GM12864 (cell line): ENCODE measurements at regions not wholly inside any gene's neighbourhood (a gene's known extent, or its start where the extent isn't known, plus 50 kb on each side); places are given as distances from the start of the nearest gene placed in this dataset.
"Not testable (repeated sequence)": the region's sequence is repeated elsewhere in the genome, so short reads cannot be mapped to it uniquely, and the experiment has no call there.

Experiments
- DNase-seq: peaks from one replicate; pipeline ENCODE4 v3.0.0-alpha.2; 2011; ENCODE audit warnings: low read depth
- H3K4me3 ChIP-seq: 2 replicates; pipeline ENCODE4 v1.5.1; 2011; ENCODE audit warnings: mild to moderate bottlenecking, low read depth, low read length, control low read depth
- TF ChIP-seq, protein P1 (sequence below): IDR thresholded peaks from 2 replicates; pipeline ENCODE4 v1.5.1; 2011; ENCODE audit warnings: low read depth, mild to moderate bottlenecking, moderate library complexity, low read length, control low read depth, inconsistent platforms; ENCODE audit errors: missing control alignments

DNA sequence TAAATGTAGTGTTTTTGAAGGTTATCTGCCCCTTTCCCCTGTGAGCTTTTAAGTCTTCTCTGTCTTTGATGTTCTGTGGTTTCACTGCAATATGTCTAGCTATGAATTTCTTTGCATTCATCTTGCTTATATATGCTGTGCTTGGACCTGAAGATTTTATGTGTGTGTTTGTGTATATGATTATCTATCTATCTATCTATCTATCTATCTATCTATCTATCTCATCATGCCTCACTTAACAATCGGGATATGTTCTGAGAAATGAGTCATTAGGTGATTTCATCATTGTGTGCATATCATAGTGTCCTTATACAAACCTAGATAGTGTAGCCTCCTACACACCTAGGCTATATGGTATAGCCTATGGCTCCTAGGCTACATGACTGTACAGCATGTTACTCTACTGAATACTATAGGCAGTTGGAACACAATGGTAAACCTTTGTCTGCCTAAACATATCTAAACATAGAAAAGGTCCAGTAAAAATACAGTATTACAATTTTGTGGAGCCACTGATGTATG lies 173.9 kb downstream of the NPIPA7 start:
- not testable (repeated sequence) for DNase-seq, H3K4me3 ChIP-seq

GRCh38 chr16:16559179-16559740 lies 180.3 kb downstream of the NPIPA7 start:
- DNase-seq: not testable (repeated sequence)

GRCh38 chr16:16561532-16561931 lies 182.6 kb downstream of the NPIPA7 start:
- not testable (repeated sequence) for DNase-seq, H3K4me3 ChIP-seq

More at GRCh38 chr16:16559179-16559740, 180.3 kb downstream of the NPIPA7 start:
- not testable (repeated sequence) for H3K4me3 ChIP-seq

DNA sequence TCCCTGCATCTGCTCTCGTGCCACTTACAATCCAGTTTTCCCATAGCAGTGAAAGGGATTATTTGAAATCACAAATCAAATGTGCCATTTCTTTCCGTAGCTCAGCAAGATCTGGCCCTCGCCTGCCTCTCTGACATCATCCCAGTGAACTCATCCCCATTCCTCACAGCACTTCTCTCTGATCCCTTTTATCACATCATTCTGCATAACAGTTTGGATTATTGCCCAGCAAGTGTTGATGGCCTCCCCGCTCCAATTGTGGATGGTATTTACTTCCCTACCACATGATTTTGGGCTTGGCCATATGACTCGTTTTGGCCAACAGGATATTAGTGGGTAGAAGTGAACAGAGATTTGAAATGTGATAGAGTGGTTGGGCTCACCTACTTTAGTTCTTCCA lies 185.0 kb downstream of the NPIPA7 start:
- not testable (repeated sequence) for H3K4me3 ChIP-seq, DNase-seq

GRCh38 chr16:16565326-16565725 lies 186.4 kb downstream of the NPIPA7 start:
- not testable (repeated sequence) for DNase-seq, H3K4me3 ChIP-seq

GRCh38 chr16:16570055-16570454 lies 191.1 kb downstream of the NPIPA7 start:
- not testable (repeated sequence) for DNase-seq, H3K4me3 ChIP-seq

DNA sequence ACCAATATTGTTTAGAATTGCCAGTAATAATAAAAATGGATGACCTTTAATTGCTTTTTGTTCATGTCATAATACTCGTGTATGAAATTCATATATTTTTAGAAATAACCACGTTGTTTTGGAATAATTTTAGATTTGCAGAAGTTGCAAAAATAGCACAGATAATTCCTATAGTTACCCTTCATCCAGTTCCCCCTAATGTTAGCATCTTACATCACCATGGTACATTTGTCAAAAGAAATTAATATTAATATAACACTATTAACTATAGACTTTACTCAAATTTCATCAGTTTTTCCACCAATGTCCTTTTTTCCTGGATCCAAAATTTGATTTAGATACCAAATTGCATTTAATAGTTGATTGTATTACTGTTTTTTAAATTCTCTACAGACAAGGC lies 191.9 kb downstream of the NPIPA7 start:
- H3K4me3 ChIP-seq, DNase-seq: not testable (repeated sequence)

GRCh38 chr16:16572130-16572774 lies 193.3 kb downstream of the NPIPA7 start:
- H3K4me3 ChIP-seq, DNase-seq: not testable (repeated sequence)

GRCh38 chr16:16577062-16577461 lies 198.1 kb downstream of the NPIPA7 start:
- not testable (repeated sequence) for H3K4me3 ChIP-seq, DNase-seq

GRCh38 chr16:16578701-16579100 lies 199.8 kb downstream of the NPIPA7 start:
- DNase-seq: no peak
- TF ChIP-seq, protein P1, sequence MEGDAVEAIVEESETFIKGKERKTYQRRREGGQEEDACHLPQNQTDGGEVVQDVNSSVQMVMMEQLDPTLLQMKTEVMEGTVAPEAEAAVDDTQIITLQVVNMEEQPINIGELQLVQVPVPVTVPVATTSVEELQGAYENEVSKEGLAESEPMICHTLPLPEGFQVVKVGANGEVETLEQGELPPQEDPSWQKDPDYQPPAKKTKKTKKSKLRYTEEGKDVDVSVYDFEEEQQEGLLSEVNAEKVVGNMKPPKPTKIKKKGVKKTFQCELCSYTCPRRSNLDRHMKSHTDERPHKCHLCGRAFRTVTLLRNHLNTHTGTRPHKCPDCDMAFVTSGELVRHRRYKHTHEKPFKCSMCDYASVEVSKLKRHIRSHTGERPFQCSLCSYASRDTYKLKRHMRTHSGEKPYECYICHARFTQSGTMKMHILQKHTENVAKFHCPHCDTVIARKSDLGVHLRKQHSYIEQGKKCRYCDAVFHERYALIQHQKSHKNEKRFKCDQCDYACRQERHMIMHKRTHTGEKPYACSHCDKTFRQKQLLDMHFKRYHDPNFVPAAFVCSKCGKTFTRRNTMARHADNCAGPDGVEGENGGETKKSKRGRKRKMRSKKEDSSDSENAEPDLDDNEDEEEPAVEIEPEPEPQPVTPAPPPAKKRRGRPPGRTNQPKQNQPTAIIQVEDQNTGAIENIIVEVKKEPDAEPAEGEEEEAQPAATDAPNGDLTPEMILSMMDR: no peak
- H3K4me3 ChIP-seq: no peak overlapping the region

GRCh38 chr16:16582916-16583315 lies 204.0 kb downstream of the NPIPA7 start:
- H3K4me3 ChIP-seq, DNase-seq: not testable (repeated sequence)

GRCh38 chr16:16586073-16586651 lies 207.2 kb downstream of the NPIPA7 start:
- not testable (repeated sequence) for H3K4me3 ChIP-seq, DNase-seq

DNA sequence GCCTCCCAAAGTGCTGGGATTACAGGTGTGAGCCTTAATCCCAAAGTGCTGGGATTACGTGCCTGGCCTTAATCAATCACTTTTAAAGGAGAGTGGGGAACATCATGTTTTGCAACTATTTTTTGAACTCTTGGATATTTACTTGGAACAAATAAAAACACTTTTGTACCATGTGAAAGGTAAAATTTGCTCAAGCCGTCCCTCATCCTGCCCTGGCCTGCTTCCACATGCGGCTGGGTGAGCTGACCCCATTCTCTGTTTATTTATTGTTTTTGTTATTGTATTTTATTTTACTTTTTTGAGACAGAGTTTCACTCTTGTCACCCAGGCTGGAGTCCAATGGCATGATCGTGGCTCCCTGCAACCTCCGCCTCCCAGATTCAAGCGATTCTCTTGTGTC lies 208.0 kb downstream of the NPIPA7 start:
- not testable (repeated sequence) for H3K4me3 ChIP-seq, DNase-seq

DNA sequence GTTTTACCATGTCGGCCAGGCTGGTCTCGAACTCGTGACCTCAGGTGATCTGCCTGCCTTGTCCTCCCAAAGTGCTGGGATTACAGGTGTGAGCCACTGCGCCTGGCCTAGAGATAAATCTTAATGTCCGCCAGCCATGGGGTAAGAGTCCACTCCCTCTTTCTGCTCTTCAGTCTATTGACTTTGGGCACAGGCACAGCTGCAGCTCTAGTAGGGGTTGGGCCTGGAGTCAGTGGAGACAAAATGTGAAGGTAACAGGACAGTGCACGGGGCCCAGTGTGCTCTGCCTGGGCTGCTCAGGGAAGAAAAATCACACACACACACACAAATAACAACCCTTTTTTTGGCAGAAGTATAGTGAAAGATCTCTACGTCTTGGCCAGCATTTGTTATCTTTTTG lies 209.5 kb downstream of the NPIPA7 start:
- not testable (repeated sequence) for DNase-seq, H3K4me3 ChIP-seq

DNA sequence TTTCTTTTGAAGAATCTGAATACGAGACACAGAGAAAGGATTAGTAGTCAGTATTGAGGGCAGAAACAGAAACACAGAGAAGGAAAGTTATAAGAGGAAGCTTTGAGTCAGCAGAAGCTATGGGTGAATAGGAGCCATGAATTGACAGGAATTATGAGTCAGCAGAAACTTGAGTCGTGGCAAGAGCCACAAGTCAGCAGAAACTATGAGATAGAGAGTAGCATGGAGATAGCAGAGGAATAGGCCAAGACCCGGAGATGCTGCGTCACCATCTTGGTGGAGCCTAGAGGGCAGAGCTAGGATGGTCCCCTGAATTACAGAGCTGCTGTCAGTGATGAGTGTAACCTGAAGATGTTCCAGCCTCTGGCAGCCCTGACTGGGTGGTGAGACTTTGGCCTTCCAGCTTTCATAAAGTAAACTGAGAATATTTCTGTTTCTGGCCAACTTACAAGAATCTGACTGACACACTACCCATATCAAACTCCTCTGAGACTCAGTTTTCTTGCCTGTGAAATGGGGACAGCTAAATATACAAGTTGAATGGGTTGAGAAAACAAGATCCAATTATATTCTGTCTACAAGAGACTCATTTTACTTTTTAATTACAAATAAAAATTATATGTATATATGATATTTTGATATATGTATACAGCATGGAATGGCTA lies 211.8 kb downstream of the NPIPA7 start:
- not testable (repeated sequence) for DNase-seq, H3K4me3 ChIP-seq
